Cardiac fibroblast (primary cell): ENCODE measurements at regions not wholly inside any gene's neighbourhood (a gene's known extent, or its start where the extent isn't known, plus 50 kb on each side); places are given as distances from the start of the nearest gene placed in this dataset.

Source experiments
- DNase-seq, 2 donors: peaks; one replicate each; pipeline versions ENCODE4 v3.0.0 to v3.0.0-alpha.2; 2010; ENCODE audit warnings: low read depth in 2 of 2
- H3K4me3 ChIP-seq, 2 donors: replicated peaks in 1 of 2; 1 replicate in 1 of 2; 2 replicates in 1 of 2; pipeline ENCODE4 v1.5.1; 2011; ENCODE audit warnings: low read depth in 2 of 2, low read length in 2 of 2, mild to moderate bottlenecking in 2 of 2, moderate library complexity in 1 of 2
- TF ChIP-seq, protein P1 (sequence below): IDR thresholded peaks from one replicate; pipeline ENCODE4 v1.5.1; 2011; ENCODE audit warnings: low read depth, mild to moderate bottlenecking, low read length, inconsistent platforms

DNA sequence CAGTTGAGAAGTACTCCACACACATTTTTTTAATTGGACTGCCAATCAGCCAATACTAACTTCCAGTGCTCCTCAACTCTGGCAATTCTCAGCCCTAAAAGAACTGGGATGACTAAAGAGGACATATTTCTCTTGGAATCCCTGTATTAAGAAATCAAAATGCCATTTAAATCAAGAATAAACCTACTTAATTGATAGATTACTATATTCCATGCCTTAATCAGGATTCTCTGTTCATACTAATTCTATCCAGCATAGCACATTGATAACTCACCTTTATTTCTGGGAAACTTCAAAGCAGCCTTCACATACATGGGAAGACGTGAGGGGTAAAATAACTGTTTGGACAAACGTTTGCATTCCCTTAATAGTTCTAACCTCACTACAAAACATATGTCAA is 93.0 kb upstream of the DKK2 start:
- no peak for DNase-seq
- TF ChIP-seq, protein P1, sequence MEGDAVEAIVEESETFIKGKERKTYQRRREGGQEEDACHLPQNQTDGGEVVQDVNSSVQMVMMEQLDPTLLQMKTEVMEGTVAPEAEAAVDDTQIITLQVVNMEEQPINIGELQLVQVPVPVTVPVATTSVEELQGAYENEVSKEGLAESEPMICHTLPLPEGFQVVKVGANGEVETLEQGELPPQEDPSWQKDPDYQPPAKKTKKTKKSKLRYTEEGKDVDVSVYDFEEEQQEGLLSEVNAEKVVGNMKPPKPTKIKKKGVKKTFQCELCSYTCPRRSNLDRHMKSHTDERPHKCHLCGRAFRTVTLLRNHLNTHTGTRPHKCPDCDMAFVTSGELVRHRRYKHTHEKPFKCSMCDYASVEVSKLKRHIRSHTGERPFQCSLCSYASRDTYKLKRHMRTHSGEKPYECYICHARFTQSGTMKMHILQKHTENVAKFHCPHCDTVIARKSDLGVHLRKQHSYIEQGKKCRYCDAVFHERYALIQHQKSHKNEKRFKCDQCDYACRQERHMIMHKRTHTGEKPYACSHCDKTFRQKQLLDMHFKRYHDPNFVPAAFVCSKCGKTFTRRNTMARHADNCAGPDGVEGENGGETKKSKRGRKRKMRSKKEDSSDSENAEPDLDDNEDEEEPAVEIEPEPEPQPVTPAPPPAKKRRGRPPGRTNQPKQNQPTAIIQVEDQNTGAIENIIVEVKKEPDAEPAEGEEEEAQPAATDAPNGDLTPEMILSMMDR: no peak
- no peak overlapping the region for H3K4me3 ChIP-seq

DNA sequence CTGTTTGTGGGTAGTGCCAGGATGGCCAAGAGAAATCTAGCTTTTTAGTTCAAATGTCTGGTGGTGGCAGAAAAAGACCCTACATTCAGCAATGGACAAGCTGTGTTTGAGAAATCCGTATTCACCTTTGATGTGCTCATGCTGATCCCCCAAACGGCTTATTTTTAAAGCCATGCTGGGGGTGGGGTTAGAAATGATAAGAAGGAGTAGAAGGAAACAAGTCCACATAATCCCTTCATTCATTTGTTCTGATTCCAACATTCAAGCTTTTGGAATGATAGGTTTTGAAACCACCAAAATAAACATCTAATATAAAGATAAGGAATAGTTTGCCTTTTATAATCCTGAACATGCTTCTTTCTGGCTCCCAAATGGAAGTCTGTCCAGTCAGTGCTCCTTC is 92.0 kb upstream of the DKK2 start:
- no peak for DNase-seq
- no peak overlapping the region for H3K4me3 ChIP-seq
- TF ChIP-seq, protein P1: no peak

GRCh38 chr4:107125496-107125895 is 89.4 kb upstream of the DKK2 start:
- no peak overlapping the region for H3K4me3 ChIP-seq
- DNase-seq: peak in 1 of 2 donors; percentile 30
- TF ChIP-seq, protein P1: no peak

- TF ChIP-seq, protein P1: no peak
- H3K4me3 ChIP-seq: no peak overlapping the region
- no peak for DNase-seq
These were observed 86.6 kb upstream of the DKK2 start for GRCh38 chr4:107122736-107123135.

GRCh38 chr4:107120661-107121060 is 84.5 kb upstream of the DKK2 start:
- peak in 1 of 2 donors; percentile 3 for DNase-seq
- TF ChIP-seq, protein P1: no peak
- H3K4me3 ChIP-seq: no peak overlapping the region

DNA sequence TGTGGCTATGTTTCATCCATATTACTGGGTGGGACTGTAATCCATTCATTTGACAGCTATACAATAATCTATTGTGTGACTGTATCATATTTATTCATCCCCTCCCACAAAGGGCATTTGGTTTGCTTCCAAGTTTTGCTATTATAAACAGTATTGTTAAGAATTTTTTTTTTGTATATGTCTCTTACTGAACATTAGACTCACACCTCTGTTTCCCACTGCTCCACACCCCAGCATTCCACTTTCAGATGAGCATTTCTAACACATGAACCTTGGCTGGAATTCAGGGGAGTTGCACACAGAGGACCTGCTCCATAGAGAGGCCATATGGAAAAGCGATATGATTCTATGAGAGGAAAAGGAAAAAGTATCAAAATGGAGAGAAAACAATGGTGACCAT is 81.6 kb upstream of the DKK2 start:
- no peak overlapping the region for H3K4me3 ChIP-seq
- DNase-seq: no peak
- TF ChIP-seq, protein P1: no peak

DNA sequence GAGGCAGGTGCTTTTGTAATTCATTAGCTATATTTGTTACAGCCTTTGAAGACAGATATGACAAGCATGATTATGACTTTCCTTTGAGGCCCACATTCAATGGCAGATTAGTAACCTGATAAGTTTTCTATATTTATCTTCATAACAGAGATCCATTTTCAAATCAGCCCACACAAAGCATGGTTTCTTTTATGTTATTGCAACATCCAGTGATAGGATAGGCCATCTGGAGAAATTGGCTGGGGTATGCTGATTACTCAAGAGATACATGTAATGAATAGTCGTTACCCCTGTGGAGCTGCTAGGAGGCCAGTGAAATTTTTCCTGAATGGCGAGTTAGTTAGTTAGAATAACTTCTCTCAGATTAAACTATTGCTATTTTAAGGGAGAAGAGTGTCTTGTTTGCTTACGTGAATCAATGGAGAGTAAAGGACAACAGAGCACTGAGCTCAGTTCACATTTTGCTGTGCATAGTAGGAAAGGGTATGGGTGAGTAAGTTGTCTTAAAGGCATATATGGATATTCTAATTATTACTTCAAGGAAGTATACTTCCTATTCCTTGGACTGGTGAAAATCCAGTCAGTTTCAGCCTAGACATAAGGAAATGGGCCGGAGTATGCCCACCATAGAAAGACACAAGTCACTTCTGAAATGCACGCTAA is 79.2 kb upstream of the DKK2 start:
- DNase-seq: peak; percentile 2 to 29
- H3K4me3 ChIP-seq: no peak overlapping the region
- TF ChIP-seq, protein P1: no peak
